Gastrocnemius medialis (tissue), 4 donors: ENCODE measurements at regions not wholly inside any gene's neighbourhood (a gene's known extent, or its start where the extent isn't known, plus 50 kb on each side); places are given as distances from the start of the nearest gene placed in this dataset.

Experiments
- POLR2A ChIP-seq, 2 donors: fragments of 450-650 bp; IDR thresholded peaks; one replicate each; pipeline ENCODE4 v1.6.1; 2017; ENCODE audit warnings: antibody characterized with exemption in 2 of 2, mild to moderate bottlenecking in 2 of 2, moderate library complexity in 2 of 2
- TF ChIP-seq, protein P1 (sequence below), 5 experiments: fragments of 450-650 bp in 3 of 5; fragments of 200-600 bp in 2 of 5; sonication (generic) in 2 of 5; IDR thresholded peaks in 4 of 5; conservative IDR thresholded peaks in 1 of 5; 1 replicate in 4 of 5; 2 replicates in 1 of 5; pipeline ENCODE4 v1.5.1; 2016 to 2019; ENCODE audit warnings: antibody characterized with exemption in 5 of 5, mild to moderate bottlenecking in 3 of 5, moderate library complexity in 3 of 5

DNA sequence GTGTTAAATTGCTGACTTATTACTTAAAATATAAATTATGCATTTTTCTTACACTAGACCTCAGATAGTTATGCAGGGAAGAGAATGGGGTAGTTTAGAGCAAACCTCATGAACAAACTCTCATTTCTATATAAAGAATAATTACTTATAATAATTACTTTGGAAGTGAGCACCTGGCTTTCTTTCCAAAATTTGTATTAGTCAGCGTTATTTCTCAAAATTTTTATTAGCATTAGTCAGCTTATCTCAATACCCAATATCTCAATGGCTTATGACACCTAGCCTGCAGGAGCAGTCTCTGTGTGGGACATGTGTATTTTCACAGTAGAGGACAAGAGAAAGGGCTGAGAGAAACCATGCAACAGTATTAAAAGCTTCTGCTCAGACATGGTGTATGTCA lies 849.2 kb upstream of the HS3ST5 start:
- TF ChIP-seq, protein P1, sequence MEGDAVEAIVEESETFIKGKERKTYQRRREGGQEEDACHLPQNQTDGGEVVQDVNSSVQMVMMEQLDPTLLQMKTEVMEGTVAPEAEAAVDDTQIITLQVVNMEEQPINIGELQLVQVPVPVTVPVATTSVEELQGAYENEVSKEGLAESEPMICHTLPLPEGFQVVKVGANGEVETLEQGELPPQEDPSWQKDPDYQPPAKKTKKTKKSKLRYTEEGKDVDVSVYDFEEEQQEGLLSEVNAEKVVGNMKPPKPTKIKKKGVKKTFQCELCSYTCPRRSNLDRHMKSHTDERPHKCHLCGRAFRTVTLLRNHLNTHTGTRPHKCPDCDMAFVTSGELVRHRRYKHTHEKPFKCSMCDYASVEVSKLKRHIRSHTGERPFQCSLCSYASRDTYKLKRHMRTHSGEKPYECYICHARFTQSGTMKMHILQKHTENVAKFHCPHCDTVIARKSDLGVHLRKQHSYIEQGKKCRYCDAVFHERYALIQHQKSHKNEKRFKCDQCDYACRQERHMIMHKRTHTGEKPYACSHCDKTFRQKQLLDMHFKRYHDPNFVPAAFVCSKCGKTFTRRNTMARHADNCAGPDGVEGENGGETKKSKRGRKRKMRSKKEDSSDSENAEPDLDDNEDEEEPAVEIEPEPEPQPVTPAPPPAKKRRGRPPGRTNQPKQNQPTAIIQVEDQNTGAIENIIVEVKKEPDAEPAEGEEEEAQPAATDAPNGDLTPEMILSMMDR (IDR thresholded peaks at IDR 0.05 in 4 of 5, conservative IDR thresholded peaks at IDR 0.05 in 1 of 5): no peak
- TF ChIP-seq POLR2A (IDR thresholded peaks at IDR 0.05): no peak
